PC-9 (cell line): ENCODE measurements at regions not wholly inside any gene's neighbourhood (a gene's known extent, or its start where the extent isn't known, plus 50 kb on each side); places are given as distances from the start of the nearest gene placed in this dataset.

Experiments
- BruUV-seq: library from RNA; stranded (reverse); fragments of 400-500 nt; replicated peaks from 2 replicates; lab custom pipeline; 2021; lab: Mats Ljungman, UMichigan
- CTCF ChIA-PET: fragments of 300-600 bp; sonication (Branson Sonifier 250); formaldehyde crosslinking; loops from one replicate; lab custom pipeline; 2022; ENCODE audit warnings: antibody characterized with exemption; lab: Charles Lee
- POLR2A ChIA-PET: fragments of 300-600 bp; sonication (Branson Sonifier 250); formaldehyde crosslinking; loops from one replicate; lab custom pipeline; 2022; ENCODE audit warnings: antibody characterized with exemption; ENCODE audit not compliant: unreplicated experiment; lab: Charles Lee
- DNase-seq, 2 experiments: peaks; one replicate each; pipeline versions ENCODE4 v3.0.0 to v3.0.0-alpha.2; 2015 to 2022; ENCODE audit warnings: mixed read lengths in 1 of 2
- H2AFZ ChIP-seq: fragments of 200-600 bp; sonication (generic); 2 replicates; pipeline ENCODE4 v1.8.1; 2017; ENCODE audit warnings: antibody characterized with exemption
- H3F3A ChIP-seq: fragments of 200-600 bp; sonication (generic); 2 replicates; pipeline ENCODE4 v1.8.1; 2017; ENCODE audit warnings: antibody characterized with exemption, mild to moderate bottlenecking, low read depth; ENCODE audit not compliant: insufficient read depth
- H3K27ac ChIP-seq: fragments of 200-600 bp; sonication (generic); 2 replicates; pipeline ENCODE4 v1.6.1; 2016; ENCODE audit warnings: mixed run types
- H3K27me3 ChIP-seq: fragments of 200-600 bp; sonication (generic); 2 replicates; pipeline ENCODE4 v1.6.1; 2016; ENCODE audit warnings: low read depth, mixed run types; ENCODE audit not compliant: insufficient read depth
- H3K36me3 ChIP-seq: fragments of 200-600 bp; sonication (generic); 2 replicates; pipeline ENCODE4 v1.6.1; 2016; ENCODE audit warnings: low read depth, mixed run types
- H3K4me1 ChIP-seq: fragments of 200-600 bp; sonication (generic); replicated peaks from 2 replicates; pipeline ENCODE4 v1.6.1; 2016; ENCODE audit warnings: mixed run types; ENCODE audit not compliant: insufficient read depth
- H3K4me2 ChIP-seq: fragments of 200-600 bp; sonication (generic); 2 replicates; pipeline ENCODE4 v1.6.1; 2017; ENCODE audit warnings: mixed run types
- H3K4me3 ChIP-seq: fragments of 200-600 bp; sonication (generic); 2 replicates; pipeline ENCODE4 v1.6.1; 2016; ENCODE audit warnings: mixed run types
- H3K79me2 ChIP-seq: fragments of 200-600 bp; sonication (generic); 2 replicates; pipeline ENCODE4 v1.6.1; 2017; ENCODE audit warnings: low read depth, mixed run types
- H3K9me2 ChIP-seq: fragments of 200-600 bp; sonication (generic); 2 replicates; pipeline ENCODE4 v1.8.1; 2017; ENCODE audit warnings: mild to moderate bottlenecking; ENCODE audit not compliant: insufficient read depth
- H3K9me3 ChIP-seq: fragments of 200-600 bp; sonication (generic); 2 replicates; pipeline ENCODE4 v1.8.1; 2016; ENCODE audit warnings: low read depth; ENCODE audit not compliant: insufficient read depth
- H4K20me1 ChIP-seq: fragments of 200-600 bp; sonication (generic); 2 replicates; pipeline ENCODE4 v1.8.1; 2017; ENCODE audit not compliant: insufficient read depth
- EZH2 ChIP-seq: fragments of 200-600 bp; sonication (generic); IDR thresholded peaks from 2 replicates; pipeline ENCODE4 v1.8.0; 2017; ENCODE audit warnings: antibody characterized with exemption, low read depth
- intact Hi-C: fragments of 100-400 bp; cut with micrococcal nuclease; formaldehyde crosslinking; loops from one replicate; pipeline ENCODE4 v1.10.0; 2022; ENCODE audit not compliant: unreplicated experiment
- TF ChIP-seq, protein P1 (sequence below): fragments of 200-600 bp; sonication (generic); conservative IDR thresholded peaks from 2 replicates; pipeline ENCODE4 v1.6.1; 2017; ENCODE audit warnings: mixed run types, antibody characterized with exemption, mild to moderate bottlenecking, moderate library complexity

DNA sequence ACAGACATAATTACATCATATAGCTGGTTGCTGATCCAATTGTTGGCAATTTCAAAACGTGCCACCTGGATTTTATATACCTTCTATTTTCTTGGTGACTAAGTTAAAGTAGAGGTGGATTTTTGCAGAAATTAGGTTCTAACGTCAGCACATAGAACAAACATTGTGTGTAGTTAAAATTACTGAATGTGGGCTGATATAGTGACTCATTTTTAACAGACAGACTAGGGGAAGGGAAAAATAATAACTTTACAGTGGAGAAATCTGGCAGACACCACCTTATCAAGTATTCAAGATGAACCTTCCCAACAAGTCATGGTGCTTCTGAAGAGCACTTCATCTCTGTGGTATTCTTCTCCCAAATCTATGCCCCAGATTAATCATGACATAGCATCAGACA, 134.5 kb downstream of the UCHL1 start:
- Histone ChIP-seq H3K4me1 (peaks cover 12% of the 10 kb centered on the region), H3K4me3 (no peak overlapping the region), H3K9me2 (no peaks in the 10 kb centered on the region), H3F3A (peaks cover 15% of the 10 kb centered on the region; the same call in 1 of the 2 replicates), H3K27me3 (no peaks in the 10 kb centered on the region), H4K20me1 (no peaks in the 10 kb centered on the region), H3K4me2 (no peak overlapping the region), H2AFZ (no peak overlapping the region), H3K79me2 (peaks cover 90% of the 10 kb centered on the region), H3K36me3 (no peaks in the 10 kb centered on the region), H3K27ac (no peak overlapping the region), H3K9me3 (no peaks in the 10 kb centered on the region; the same call in 1 of the 2 replicates)
- no peak for TF ChIP-seq EZH2
- DNase-seq = no peak
- POLR2A ChIA-PET = no interaction called here
- BruUV-seq = no TSS peak
- intact Hi-C loops = no loop called here
- CTCF ChIA-PET = no interaction called here

DNA sequence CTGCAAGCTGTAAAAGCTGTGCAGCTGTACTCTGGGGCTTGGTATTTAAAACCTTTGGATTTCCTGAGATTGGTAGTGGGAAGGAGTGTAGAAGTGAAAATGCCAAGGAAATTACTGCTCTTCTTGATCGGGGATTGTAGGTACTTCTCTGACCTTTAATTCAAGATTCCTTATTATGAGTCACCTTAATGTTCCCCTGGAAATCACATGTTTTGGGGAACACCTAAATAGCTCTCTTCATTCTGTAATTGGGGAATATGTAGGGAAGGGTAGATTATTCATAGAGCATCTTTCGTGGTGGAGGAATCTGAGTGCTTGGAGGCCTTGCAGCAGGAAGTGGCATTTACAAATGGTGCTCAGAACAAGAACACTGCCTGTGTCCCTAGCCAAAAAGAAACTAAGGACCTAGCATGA, 137.8 kb downstream of the UCHL1 start:
- H2AFZ ChIP-seq = no peak overlapping the region
- no peaks in the 10 kb centered on the region; the same call in 1 of the 2 replicates for H3K9me3 ChIP-seq
- peak overlapping the region; percentile 28; the same call in 1 of the 2 replicates for H3K4me2 ChIP-seq
- H4K20me1 ChIP-seq = no peaks in the 10 kb centered on the region
- TF ChIP-seq, protein P1, sequence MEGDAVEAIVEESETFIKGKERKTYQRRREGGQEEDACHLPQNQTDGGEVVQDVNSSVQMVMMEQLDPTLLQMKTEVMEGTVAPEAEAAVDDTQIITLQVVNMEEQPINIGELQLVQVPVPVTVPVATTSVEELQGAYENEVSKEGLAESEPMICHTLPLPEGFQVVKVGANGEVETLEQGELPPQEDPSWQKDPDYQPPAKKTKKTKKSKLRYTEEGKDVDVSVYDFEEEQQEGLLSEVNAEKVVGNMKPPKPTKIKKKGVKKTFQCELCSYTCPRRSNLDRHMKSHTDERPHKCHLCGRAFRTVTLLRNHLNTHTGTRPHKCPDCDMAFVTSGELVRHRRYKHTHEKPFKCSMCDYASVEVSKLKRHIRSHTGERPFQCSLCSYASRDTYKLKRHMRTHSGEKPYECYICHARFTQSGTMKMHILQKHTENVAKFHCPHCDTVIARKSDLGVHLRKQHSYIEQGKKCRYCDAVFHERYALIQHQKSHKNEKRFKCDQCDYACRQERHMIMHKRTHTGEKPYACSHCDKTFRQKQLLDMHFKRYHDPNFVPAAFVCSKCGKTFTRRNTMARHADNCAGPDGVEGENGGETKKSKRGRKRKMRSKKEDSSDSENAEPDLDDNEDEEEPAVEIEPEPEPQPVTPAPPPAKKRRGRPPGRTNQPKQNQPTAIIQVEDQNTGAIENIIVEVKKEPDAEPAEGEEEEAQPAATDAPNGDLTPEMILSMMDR = no peak
- TF ChIP-seq EZH2 = no peak
- CTCF ChIA-PET = interaction anchor here (0.6 kb wide), 2 partner anchors 31 to 418 kb away, joined by 4 to 12 read pairs; no protein-coding TSS in a partner anchor
- no TSS peak for BruUV-seq
- H3K79me2 ChIP-seq = peaks cover 93% of the 10 kb centered on the region
- POLR2A ChIA-PET = interaction anchor here (0.7 to 0.8 kb wide), 3 partner anchors 22 to 60 kb away, joined by 6 to 12 read pairs (median 11); no protein-coding TSS in a partner anchor
- peaks cover 15% of the 10 kb centered on the region; the same call in 1 of the 2 replicates for H3F3A ChIP-seq
- no peaks in the 10 kb centered on the region for H3K9me2 ChIP-seq
- no peaks in the 10 kb centered on the region for H3K36me3 ChIP-seq
- no peaks in the 10 kb centered on the region for H3K27me3 ChIP-seq
- DNase-seq = peak in 1 of 2 experiments; percentile 64
- intact Hi-C loops = no loop called here
- H3K4me1 ChIP-seq = peaks cover 16% of the 10 kb centered on the region
- peak overlapping the region; percentile 28; the same call in 1 of the 2 replicates for H3K27ac ChIP-seq
- H3K4me3 ChIP-seq = no peak overlapping the region

DNA sequence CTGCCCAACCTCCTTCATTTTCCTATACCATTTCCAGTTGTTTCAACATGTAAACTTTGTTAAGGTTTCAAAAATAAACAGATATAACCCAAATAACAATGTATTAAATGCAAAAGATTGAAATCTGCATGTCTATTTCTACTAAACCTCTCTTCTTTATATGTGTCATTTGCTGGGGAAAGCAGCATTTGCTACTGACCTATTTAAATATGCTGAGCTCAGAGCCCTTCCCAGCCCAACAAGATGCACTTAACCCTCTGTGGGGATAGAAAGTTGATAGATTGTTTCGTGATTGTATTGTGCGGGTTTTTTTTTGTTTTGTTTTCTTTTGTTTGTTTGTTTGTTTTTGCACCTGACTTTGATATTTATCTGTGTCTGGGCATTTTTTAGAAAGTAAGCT, 139.5 kb downstream of the UCHL1 start:
- H2AFZ ChIP-seq = no peak overlapping the region
- no peak overlapping the region for H3K4me2 ChIP-seq
- no peaks in the 10 kb centered on the region for H4K20me1 ChIP-seq
- DNase-seq = no peak
- H3K4me1 ChIP-seq = peaks cover 16% of the 10 kb centered on the region
- no peaks in the 10 kb centered on the region for H3K9me3 ChIP-seq
- peaks cover 15% of the 10 kb centered on the region; the same call in 1 of the 2 replicates for H3F3A ChIP-seq
- TF ChIP-seq, protein P1 = no peak
- TF ChIP-seq EZH2 = no peak
- H3K4me3 ChIP-seq = no peak overlapping the region
- ChIA-PET POLR2A (no interaction called here), CTCF (interaction anchor here (0.6 kb wide), 1 partner anchor 208 kb away, joined by 6 read pairs; no protein-coding TSS in a partner anchor)
- no peaks in the 10 kb centered on the region for H3K27me3 ChIP-seq
- intact Hi-C loops = no loop called here
- BruUV-seq = no TSS peak
- 0 out of 2 replicates have a peak, but pooled peaks cover 7% of the 10 kb centered on the region for H3K36me3 ChIP-seq
- no peak overlapping the region for H3K27ac ChIP-seq
- peaks cover 87% of the 10 kb centered on the region for H3K79me2 ChIP-seq
- H3K9me2 ChIP-seq = no peaks in the 10 kb centered on the region
